MCF 10A (cell line): ENCODE measurements at regions not wholly inside any gene's neighbourhood (a gene's known extent, or its start where the extent isn't known, plus 50 kb on each side); places are given as distances from the start of the nearest gene placed in this dataset.

ENCODE experiments used
- BruUV-seq: library from RNA; stranded (reverse); fragments of 400-500 nt; replicated peaks from 2 replicates; lab custom pipeline; 2021; lab: Mats Ljungman, UMichigan
- CTCF ChIA-PET: fragments of 300-600 bp; sonication (Branson Sonifier 250); formaldehyde crosslinking; extraction: SDS; loops from one replicate; lab custom pipeline; 2021; ENCODE audit warnings: antibody characterized with exemption, inconsistent platforms; lab: Yijun Ruan, JAX
- POLR2A ChIA-PET: fragments of 300-600, 350-650 bp; sonication (Branson Sonifier 250); formaldehyde crosslinking; extraction: SDS; loops from one replicate; lab custom pipeline; 2020; ENCODE audit warnings: antibody characterized with exemption, inconsistent platforms; lab: Yijun Ruan, JAX
- DNase-seq: peaks from one replicate; pipeline ENCODE4 v3.0.0-alpha.2; 2018; ENCODE audit not compliant: unreplicated experiment
- H3K27ac Mint-ChIP-seq: one replicate; pipeline ENCODE4 v1.8.0; 2022; ENCODE audit warnings: mild to moderate bottlenecking, low read depth, mixed read lengths; ENCODE audit not compliant: unreplicated experiment
- H3K27me3 Mint-ChIP-seq: one replicate; pipeline ENCODE4 v1.8.0; 2022; ENCODE audit warnings: mixed read lengths; ENCODE audit not compliant: insufficient read depth, unreplicated experiment
- H3K36me3 Mint-ChIP-seq: one replicate; pipeline ENCODE4 v1.8.0; 2022; ENCODE audit warnings: mild to moderate bottlenecking, moderate library complexity, mixed read lengths; ENCODE audit not compliant: insufficient read depth, unreplicated experiment
- H3K4me1 Mint-ChIP-seq: one replicate; pipeline ENCODE4 v1.8.0; 2022; ENCODE audit warnings: mixed read lengths; ENCODE audit not compliant: insufficient read depth, unreplicated experiment
- H3K4me3 Mint-ChIP-seq: one replicate; pipeline ENCODE4 v1.8.0; 2022; ENCODE audit warnings: mild to moderate bottlenecking, moderate library complexity, mixed read lengths; ENCODE audit not compliant: unreplicated experiment
- H3K9me3 Mint-ChIP-seq: one replicate; pipeline ENCODE4 v1.8.0; 2022; ENCODE audit warnings: mixed read lengths; ENCODE audit not compliant: unreplicated experiment
- CTCF ChIP-seq: fragments of 200-600 bp; IDR thresholded peaks from one replicate; pipeline ENCODE4 v1.8.0; 2022; ENCODE audit warnings: antibody characterized with exemption, mild to moderate bottlenecking; ENCODE audit not compliant: unreplicated experiment
- intact Hi-C: fragments of 100-400 bp; cut with micrococcal nuclease; formaldehyde crosslinking; loops from 2 replicates; pipeline ENCODE4 v1.14.1; 2022

- TF ChIP-seq CTCF = no peak
- Mint-ChIP-seq H3K4me1 (no peaks in the 10 kb centered on the region), H3K9me3 (no peaks in the 10 kb centered on the region), H3K36me3 (no peaks in the 10 kb centered on the region), H3K4me3 (no peak overlapping the region), H3K27me3 (peaks cover 11% of the 10 kb centered on the region), H3K27ac (no peak overlapping the region)
- no TSS peak for BruUV-seq
- ChIA-PET CTCF (no interaction called here), POLR2A (no interaction called here)
- intact Hi-C loops = loop anchor here (10.0 kb wide), 1 partner anchor 57 kb away; no protein-coding TSS in a partner anchor
- DNase-seq = no peak
Measured at GRCh38 chr13:22118158-22118557, 447.3 kb downstream of the FGF9 start.

- ChIA-PET CTCF (no interaction called here), POLR2A (no interaction called here)
- no peaks in the 10 kb centered on the region for H3K36me3 Mint-ChIP-seq
- no peak for TF ChIP-seq CTCF
- intact Hi-C loops = no loop called here
- H3K9me3 Mint-ChIP-seq = no peaks in the 10 kb centered on the region
- peaks cover 11% of the 10 kb centered on the region for H3K27me3 Mint-ChIP-seq
- H3K4me1 Mint-ChIP-seq = no peaks in the 10 kb centered on the region
- no peak overlapping the region for H3K27ac Mint-ChIP-seq
- no peak for DNase-seq
- no peak overlapping the region for H3K4me3 Mint-ChIP-seq
- no TSS peak for BruUV-seq
Measured at GRCh38 chr13:22120646-22121045, 449.8 kb downstream of the FGF9 start.

- peaks cover 11% of the 10 kb centered on the region for H3K27me3 Mint-ChIP-seq
- no peak for DNase-seq
- no peaks in the 10 kb centered on the region for H3K36me3 Mint-ChIP-seq
- no peaks in the 10 kb centered on the region for H3K4me1 Mint-ChIP-seq
- no peaks in the 10 kb centered on the region for H3K9me3 Mint-ChIP-seq
- intact Hi-C loops = no loop called here
- BruUV-seq = no TSS peak
- no peak overlapping the region for H3K4me3 Mint-ChIP-seq
- ChIA-PET POLR2A (no interaction called here), CTCF (interaction anchor here (0.6 kb wide), 1 partner anchor 40 kb away, joined by 3 read pairs; no protein-coding TSS in a partner anchor)
- H3K27ac Mint-ChIP-seq = no peak overlapping the region
- TF ChIP-seq CTCF = no peak
Measured at GRCh38 chr13:22121146-22121739, 450.4 kb downstream of the FGF9 start.

- DNase-seq = no peak
- intact Hi-C loops = no loop called here
- BruUV-seq = no TSS peak
- H3K27ac Mint-ChIP-seq = no peak overlapping the region
- ChIA-PET POLR2A (interaction anchor here (0.6 kb wide), 1 partner anchor 547 kb away, joined by 3 read pairs; no protein-coding TSS in a partner anchor), CTCF (no interaction called here)
- H3K9me3 Mint-ChIP-seq = no peaks in the 10 kb centered on the region
- TF ChIP-seq CTCF = no peak
- no peaks in the 10 kb centered on the region for H3K27me3 Mint-ChIP-seq
- peaks cover 8% of the 10 kb centered on the region for H3K4me1 Mint-ChIP-seq
- no peak overlapping the region for H3K4me3 Mint-ChIP-seq
- no peaks in the 10 kb centered on the region for H3K36me3 Mint-ChIP-seq
Measured at GRCh38 chr13:22126433-22127021, 455.7 kb downstream of the FGF9 start.
